ENCODE measurements at regions not wholly inside any gene's neighbourhood (a gene's known extent, or its start where the extent isn't known, plus 50 kb on each side); places are given as distances from the start of the nearest gene placed in this dataset.

GRCh38 chr18:46209161-46209560 is 105.0 kb downstream of the HAUS1 start:
- intact Hi-C loops (cut with DNase I; ENCODE audit: low total_unique reads), result no loop called here
- in situ Hi-C loops (cut with MboI; ENCODE audit: low sequenced_read_pairs in 4 of 4), result no loop called here

GRCh38 chr18:46211816-46212215 is 107.6 kb downstream of the HAUS1 start:
- no peak overlapping the region for H3K4me3 ChIP-seq
- no peak for ATAC-seq
- no peaks in the 10 kb centered on the region for H3K36me3 ChIP-seq
- H3K4me1 ChIP-seq, result peaks cover 14 to 26% of the 10 kb centered on the region in 2 donors
- DNase-seq, result no peak
- in situ Hi-C loops (cut with MboI; ENCODE audit: low sequenced_read_pairs in 4 of 4) (no loop called here), intact Hi-C loops (cut with DNase I; ENCODE audit: low total_unique reads) (loop anchor here (5.0 kb wide), 1 partner anchor 65 kb away; no protein-coding TSS in a partner anchor)
- H3K27me3 ChIP-seq, result no peaks in the 10 kb centered on the region
- no peak overlapping the region for H3K27ac ChIP-seq
- TF ChIP-seq POLR2A (IDR thresholded peaks at IDR 0.05), result no peak
- TF ChIP-seq, protein P1, sequence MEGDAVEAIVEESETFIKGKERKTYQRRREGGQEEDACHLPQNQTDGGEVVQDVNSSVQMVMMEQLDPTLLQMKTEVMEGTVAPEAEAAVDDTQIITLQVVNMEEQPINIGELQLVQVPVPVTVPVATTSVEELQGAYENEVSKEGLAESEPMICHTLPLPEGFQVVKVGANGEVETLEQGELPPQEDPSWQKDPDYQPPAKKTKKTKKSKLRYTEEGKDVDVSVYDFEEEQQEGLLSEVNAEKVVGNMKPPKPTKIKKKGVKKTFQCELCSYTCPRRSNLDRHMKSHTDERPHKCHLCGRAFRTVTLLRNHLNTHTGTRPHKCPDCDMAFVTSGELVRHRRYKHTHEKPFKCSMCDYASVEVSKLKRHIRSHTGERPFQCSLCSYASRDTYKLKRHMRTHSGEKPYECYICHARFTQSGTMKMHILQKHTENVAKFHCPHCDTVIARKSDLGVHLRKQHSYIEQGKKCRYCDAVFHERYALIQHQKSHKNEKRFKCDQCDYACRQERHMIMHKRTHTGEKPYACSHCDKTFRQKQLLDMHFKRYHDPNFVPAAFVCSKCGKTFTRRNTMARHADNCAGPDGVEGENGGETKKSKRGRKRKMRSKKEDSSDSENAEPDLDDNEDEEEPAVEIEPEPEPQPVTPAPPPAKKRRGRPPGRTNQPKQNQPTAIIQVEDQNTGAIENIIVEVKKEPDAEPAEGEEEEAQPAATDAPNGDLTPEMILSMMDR (IDR thresholded peaks at IDR 0.05 in 4 of 5, conservative IDR thresholded peaks at IDR 0.05 in 1 of 5), result no peak
- no peaks in the 10 kb centered on the region for H3K9me3 ChIP-seq

More at GRCh38 chr18:46209161-46209560, 105.0 kb downstream of the HAUS1 start:
- ATAC-seq, result no peak
- TF ChIP-seq POLR2A (IDR thresholded peaks at IDR 0.05), result no peak
- TF ChIP-seq, protein P1 (IDR thresholded peaks at IDR 0.05 in 4 of 5, conservative IDR thresholded peaks at IDR 0.05 in 1 of 5), result no peak
- Histone ChIP-seq H3K27ac (no peak overlapping the region), H3K4me3 (no peak overlapping the region), H3K4me1 (peaks cover 10 to 23% of the 10 kb centered on the region in 2 donors), H3K27me3 (no peaks in the 10 kb centered on the region), H3K9me3 (no peaks in the 10 kb centered on the region), H3K36me3 (no peaks in the 10 kb centered on the region)
- DNase-seq, result no peak

DNA sequence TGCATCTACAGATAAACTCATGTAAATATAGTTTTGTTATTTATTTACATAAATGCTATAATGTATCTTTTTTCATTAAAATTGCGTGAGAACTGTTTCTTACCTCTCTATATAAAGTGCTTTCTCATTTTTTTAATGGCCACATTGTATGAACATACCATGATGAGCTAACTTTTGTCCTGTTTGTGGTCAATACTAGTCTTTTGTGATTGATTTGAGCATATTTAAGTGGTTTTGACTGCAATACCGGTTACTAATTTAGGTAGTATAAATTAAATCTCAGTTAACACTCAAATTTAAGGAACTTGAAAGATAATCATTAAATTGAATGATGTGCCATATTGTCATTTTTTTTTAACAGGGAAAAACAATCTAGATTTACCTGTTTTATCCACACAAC is 108.2 kb downstream of the HAUS1 start:
- ATAC-seq, result no peak
- Histone ChIP-seq H3K4me1 (peaks cover 17 to 26% of the 10 kb centered on the region in 2 donors), H3K36me3 (no peaks in the 10 kb centered on the region), H3K27ac (no peak overlapping the region), H3K9me3 (no peaks in the 10 kb centered on the region), H3K4me3 (no peak overlapping the region), H3K27me3 (no peaks in the 10 kb centered on the region)
- in situ Hi-C loops (cut with MboI; ENCODE audit: low sequenced_read_pairs in 4 of 4) (no loop called here), intact Hi-C loops (cut with DNase I; ENCODE audit: low total_unique reads) (loop anchor here (5.0 kb wide), 1 partner anchor 65 kb away; no protein-coding TSS in a partner anchor)
- TF ChIP-seq, protein P1 (IDR thresholded peaks at IDR 0.05 in 4 of 5, conservative IDR thresholded peaks at IDR 0.05 in 1 of 5), result no peak
- TF ChIP-seq POLR2A (IDR thresholded peaks at IDR 0.05), result no peak
- DNase-seq, result no peak

GRCh38 chr18:46213295-46213694 is 109.1 kb downstream of the HAUS1 start:
- peak; percentile 28 to 59 for ATAC-seq
- H3K27ac ChIP-seq, result peak overlapping the region in 2 of 4 donors; percentile 28 to 46

More at GRCh38 chr18:46213295-46213694, 109.1 kb downstream of the HAUS1 start:
- H3K4me1 ChIP-seq, result peaks cover 22 to 26% of the 10 kb centered on the region in 2 donors
- H3K27me3 ChIP-seq, result no peaks in the 10 kb centered on the region
- H3K36me3 ChIP-seq, result no peaks in the 10 kb centered on the region
- no peak for DNase-seq
- H3K9me3 ChIP-seq, result no peaks in the 10 kb centered on the region
- H3K4me3 ChIP-seq, result no peak overlapping the region
- TF ChIP-seq, protein P1 (IDR thresholded peaks at IDR 0.05 in 4 of 5, conservative IDR thresholded peaks at IDR 0.05 in 1 of 5), result peak; percentile 29 to 59 (median 42)
- TF ChIP-seq POLR2A (IDR thresholded peaks at IDR 0.05), result no peak
- in situ Hi-C loops (cut with MboI; ENCODE audit: low sequenced_read_pairs in 4 of 4) (no loop called here), intact Hi-C loops (cut with DNase I; ENCODE audit: low total_unique reads) (loop anchor here (5.0 kb wide), 1 partner anchor 66 kb away; no protein-coding TSS in a partner anchor)
